Neural progenitor cell (in vitro differentiated cells): ENCODE measurements at regions not wholly inside any gene's neighbourhood (a gene's known extent, or its start where the extent isn't known, plus 50 kb on each side); places are given as distances from the start of the nearest gene placed in this dataset.

Experiments
- EZH2 ChIP-seq: fragments of 200-600 bp; sonication (generic); IDR thresholded peaks from 2 replicates; pipeline ENCODE4 v1.6.1; 2017; ENCODE audit warnings: antibody characterized with exemption, mild to moderate bottlenecking, moderate library complexity
- EZH2phosphoT487 ChIP-seq: fragments of 200-600 bp; sonication (generic); IDR thresholded peaks from 2 replicates; pipeline ENCODE4 v1.6.1; 2017; ENCODE audit warnings: antibody characterized with exemption
- TF ChIP-seq, protein P1 (sequence below): fragments of 200-600 bp; sonication (generic); IDR thresholded peaks from 2 replicates; pipeline ENCODE4 v1.5.1; 2017; ENCODE audit warnings: antibody characterized with exemption, mild to moderate bottlenecking

DNA sequence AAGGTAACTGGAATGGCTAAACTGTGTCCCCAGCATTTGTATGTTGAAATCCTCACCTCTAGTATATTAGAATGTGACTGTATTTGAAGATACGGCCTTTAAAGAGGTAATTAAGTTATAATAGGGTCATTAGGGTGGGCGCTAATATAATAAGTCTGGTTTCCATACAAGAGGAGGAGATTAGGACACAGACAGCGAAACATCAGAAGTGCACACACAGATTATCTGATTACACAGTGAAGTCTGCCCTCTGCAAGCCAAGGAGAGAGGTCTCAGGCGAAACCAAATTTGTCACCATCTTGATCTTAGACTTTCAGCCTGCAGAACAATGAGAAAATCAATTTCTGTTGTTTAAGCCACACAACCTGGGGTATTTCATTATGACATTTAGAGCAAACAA, 2233.1 kb downstream of the MRPL39 start:
- TF ChIP-seq EZH2 = no peak
- TF ChIP-seq, protein P1, sequence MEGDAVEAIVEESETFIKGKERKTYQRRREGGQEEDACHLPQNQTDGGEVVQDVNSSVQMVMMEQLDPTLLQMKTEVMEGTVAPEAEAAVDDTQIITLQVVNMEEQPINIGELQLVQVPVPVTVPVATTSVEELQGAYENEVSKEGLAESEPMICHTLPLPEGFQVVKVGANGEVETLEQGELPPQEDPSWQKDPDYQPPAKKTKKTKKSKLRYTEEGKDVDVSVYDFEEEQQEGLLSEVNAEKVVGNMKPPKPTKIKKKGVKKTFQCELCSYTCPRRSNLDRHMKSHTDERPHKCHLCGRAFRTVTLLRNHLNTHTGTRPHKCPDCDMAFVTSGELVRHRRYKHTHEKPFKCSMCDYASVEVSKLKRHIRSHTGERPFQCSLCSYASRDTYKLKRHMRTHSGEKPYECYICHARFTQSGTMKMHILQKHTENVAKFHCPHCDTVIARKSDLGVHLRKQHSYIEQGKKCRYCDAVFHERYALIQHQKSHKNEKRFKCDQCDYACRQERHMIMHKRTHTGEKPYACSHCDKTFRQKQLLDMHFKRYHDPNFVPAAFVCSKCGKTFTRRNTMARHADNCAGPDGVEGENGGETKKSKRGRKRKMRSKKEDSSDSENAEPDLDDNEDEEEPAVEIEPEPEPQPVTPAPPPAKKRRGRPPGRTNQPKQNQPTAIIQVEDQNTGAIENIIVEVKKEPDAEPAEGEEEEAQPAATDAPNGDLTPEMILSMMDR = no peak
- no peak for TF ChIP-seq EZH2phosphoT487
